Skeletal muscle satellite cell (primary cell): ENCODE measurements at regions not wholly inside any gene's neighbourhood (a gene's known extent, or its start where the extent isn't known, plus 50 kb on each side); places are given as distances from the start of the nearest gene placed in this dataset.
"Not testable (repeated sequence)": the region's sequence is repeated elsewhere in the genome, so short reads cannot be mapped to it uniquely, and the experiment has no call there.

Source experiments
- H3K27me3 ChIP-seq: 2 replicates; pipeline ENCODE4 v1.7.0; 2013; ENCODE audit warnings: low read length; ENCODE audit not compliant: control insufficient read depth, insufficient read depth
- H3K36me3 ChIP-seq: 2 replicates; pipeline ENCODE4 v1.7.0; 2013; ENCODE audit warnings: mild to moderate bottlenecking, control low read depth, low read length; ENCODE audit not compliant: insufficient read depth
- H3K4me1 ChIP-seq: 2 replicates; pipeline ENCODE4 v1.7.0; 2013; ENCODE audit warnings: low read length; ENCODE audit not compliant: control insufficient read depth, insufficient read depth
- H3K4me2 ChIP-seq: 2 replicates; pipeline ENCODE4 v1.7.0; 2013; ENCODE audit warnings: mild to moderate bottlenecking, low read length
- H3K4me3 ChIP-seq: 2 replicates; pipeline ENCODE4 v1.7.0; 2013; ENCODE audit warnings: low read length
- H3K9ac ChIP-seq: 2 replicates; pipeline ENCODE4 v1.7.0; 2013; ENCODE audit warnings: mild to moderate bottlenecking, low read depth, low read length, moderate library complexity
- H3K9me3 ChIP-seq: replicated peaks from 2 replicates; pipeline ENCODE4 v1.7.0; 2013; ENCODE audit warnings: mild to moderate bottlenecking, control low read depth, low read length

DNA sequence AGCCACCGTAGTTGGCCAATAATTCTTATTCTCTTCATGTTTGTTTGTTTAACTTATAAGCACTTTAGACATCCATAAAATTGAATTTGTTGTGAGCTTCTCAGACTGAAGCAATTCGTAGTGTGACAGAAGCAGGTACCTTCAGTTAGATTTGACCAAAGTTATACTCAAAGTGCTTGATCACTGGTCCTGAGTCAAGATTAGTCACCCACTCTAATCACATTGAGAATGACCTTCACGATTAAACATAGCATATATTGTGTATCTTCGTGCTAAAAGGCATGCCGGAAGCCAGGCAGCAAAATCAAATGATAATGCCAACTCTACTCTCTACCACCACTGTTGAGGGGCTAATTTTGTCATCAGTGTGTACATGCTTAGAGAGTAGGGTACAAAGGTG is 763.7 kb upstream of the MBL2 start:
- Histone ChIP-seq H3K9ac (no peak overlapping the region), H3K9me3 (peaks cover 3% of the 10 kb centered on the region), H3K4me1 (no peaks in the 10 kb centered on the region), H3K4me2 (no peak overlapping the region), H3K27me3 (no peaks in the 10 kb centered on the region), H3K4me3 (no peak overlapping the region), H3K36me3 (no peaks in the 10 kb centered on the region)

- no peak overlapping the region for H3K4me2 ChIP-seq
- H3K9ac ChIP-seq = no peak overlapping the region
Observed at GRCh38 chr10:53534428-53534827, 761.8 kb upstream of the MBL2 start.

GRCh38 chr10:53528974-53529373 is 756.4 kb upstream of the MBL2 start:
- Histone ChIP-seq H3K4me1 (no peaks in the 10 kb centered on the region), H3K36me3 (no peaks in the 10 kb centered on the region), H3K9ac (no peak overlapping the region), H3K4me3 (no peak overlapping the region), H3K9me3 (no peaks in the 10 kb centered on the region), H3K27me3 (no peaks in the 10 kb centered on the region), H3K4me2 (no peak overlapping the region)

More at GRCh38 chr10:53534428-53534827, 761.8 kb upstream of the MBL2 start:
- no peaks in the 10 kb centered on the region for H3K27me3 ChIP-seq
- no peaks in the 10 kb centered on the region for H3K4me1 ChIP-seq
- H3K9me3 ChIP-seq = peaks cover 3% of the 10 kb centered on the region
- no peaks in the 10 kb centered on the region for H3K36me3 ChIP-seq
- H3K4me3 ChIP-seq = no peak overlapping the region

DNA sequence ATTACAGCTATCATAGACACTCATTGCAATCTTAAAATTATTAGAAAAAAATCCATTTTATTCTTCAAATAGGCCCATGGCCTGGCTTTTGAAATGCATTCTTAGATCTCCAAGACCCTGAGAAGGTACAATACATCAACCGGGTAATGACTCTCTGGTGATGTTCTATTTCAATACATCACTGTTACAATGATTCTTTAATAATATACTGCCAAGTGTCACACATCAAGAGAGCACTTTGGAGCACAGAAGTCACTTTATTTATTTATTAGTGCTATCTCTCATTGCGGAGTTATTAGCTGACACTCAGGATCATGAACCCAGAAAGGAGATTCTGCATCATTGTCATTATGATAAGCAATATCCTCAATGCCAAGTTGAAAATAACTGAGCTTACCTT is 748.5 kb upstream of the MBL2 start:
- H3K36me3 ChIP-seq = no peaks in the 10 kb centered on the region
- no peak overlapping the region for H3K9ac ChIP-seq
- H3K9me3 ChIP-seq = peaks cover 4% of the 10 kb centered on the region
- no peak overlapping the region for H3K4me3 ChIP-seq
- no peaks in the 10 kb centered on the region for H3K4me1 ChIP-seq
- H3K27me3 ChIP-seq = no peaks in the 10 kb centered on the region
- H3K4me2 ChIP-seq = no peak overlapping the region

DNA sequence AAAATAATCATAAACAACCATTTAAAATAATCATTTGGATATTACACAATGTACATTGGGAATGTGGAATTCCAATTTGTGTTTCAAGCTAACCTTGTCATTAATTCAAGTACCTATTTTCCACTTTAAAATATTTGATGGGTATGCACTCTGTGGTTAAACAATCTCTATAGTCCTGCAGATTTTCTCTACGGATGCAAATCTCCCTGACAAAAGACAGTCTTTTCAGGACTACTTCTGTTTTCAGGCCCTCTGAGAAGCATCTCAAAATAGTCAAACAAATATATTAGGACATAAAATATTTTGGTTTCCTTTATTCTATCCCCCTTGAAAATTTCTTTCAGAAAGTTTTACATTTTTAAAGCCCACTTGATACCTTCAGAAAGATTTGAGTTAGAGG is 735.6 kb upstream of the MBL2 start:
- Histone ChIP-seq H3K4me3 (no peak overlapping the region), H3K4me1 (no peaks in the 10 kb centered on the region), H3K9ac (no peak overlapping the region), H3K4me2 (no peak overlapping the region), H3K36me3 (no peaks in the 10 kb centered on the region), H3K27me3 (no peaks in the 10 kb centered on the region), H3K9me3 (no peaks in the 10 kb centered on the region)

DNA sequence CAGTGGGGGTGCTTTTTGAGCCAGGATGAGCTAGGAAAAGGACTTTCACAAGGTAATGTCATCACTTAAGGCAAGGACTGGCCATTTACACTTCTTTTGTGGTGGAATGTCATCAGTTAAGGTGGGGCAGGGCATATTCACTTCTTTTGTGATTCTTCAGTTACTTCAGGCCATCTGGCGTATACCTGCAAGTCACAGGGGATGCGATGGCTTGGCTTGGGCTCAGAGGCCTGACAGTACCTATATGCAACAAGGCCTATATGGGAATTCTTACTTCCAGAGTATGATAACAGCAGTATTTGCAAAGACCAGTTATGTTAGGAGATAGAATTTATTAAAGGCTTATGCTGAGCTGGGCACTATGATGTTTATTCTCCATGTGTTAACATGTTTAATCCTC is 731.9 kb upstream of the MBL2 start:
- H3K9me3 ChIP-seq, H3K4me2 ChIP-seq, H3K9ac ChIP-seq, H3K36me3 ChIP-seq, H3K4me1 ChIP-seq, H3K4me3 ChIP-seq, H3K27me3 ChIP-seq: not testable (repeated sequence)

DNA sequence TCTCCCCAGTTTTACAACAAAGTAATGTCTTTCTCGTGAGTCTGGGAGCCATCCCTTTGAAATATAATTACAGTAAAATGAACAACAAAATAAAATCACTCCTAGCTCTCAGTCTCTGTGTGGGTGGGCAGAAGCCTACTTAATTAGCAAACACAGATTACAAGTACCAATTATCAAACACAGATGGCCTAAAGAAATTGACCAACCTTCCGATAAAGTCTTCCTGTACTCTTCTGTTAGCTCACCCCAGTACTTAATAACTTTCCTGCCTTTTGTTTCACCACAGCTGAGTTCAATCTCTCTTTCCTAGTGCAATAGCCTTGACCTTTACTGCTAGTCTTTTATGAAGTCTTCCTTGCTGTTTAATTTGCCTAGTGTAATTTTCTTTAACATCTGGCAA is 719.2 kb upstream of the MBL2 start:
- no peak overlapping the region for H3K4me2 ChIP-seq
- no peaks in the 10 kb centered on the region for H3K36me3 ChIP-seq
- no peaks in the 10 kb centered on the region for H3K27me3 ChIP-seq
- H3K9ac ChIP-seq = no peak overlapping the region
- H3K4me3 ChIP-seq = no peak overlapping the region
- H3K9me3 ChIP-seq = no peaks in the 10 kb centered on the region
- H3K4me1 ChIP-seq = no peaks in the 10 kb centered on the region

- Histone ChIP-seq H3K36me3 (no peaks in the 10 kb centered on the region), H3K9me3 (no peaks in the 10 kb centered on the region), H3K4me2 (no peak overlapping the region), H3K4me1 (no peaks in the 10 kb centered on the region), H3K27me3 (no peaks in the 10 kb centered on the region), H3K4me3 (no peak overlapping the region), H3K9ac (no peak overlapping the region)
Observed at GRCh38 chr10:53490553-53490952, 718.0 kb upstream of the MBL2 start.

DNA sequence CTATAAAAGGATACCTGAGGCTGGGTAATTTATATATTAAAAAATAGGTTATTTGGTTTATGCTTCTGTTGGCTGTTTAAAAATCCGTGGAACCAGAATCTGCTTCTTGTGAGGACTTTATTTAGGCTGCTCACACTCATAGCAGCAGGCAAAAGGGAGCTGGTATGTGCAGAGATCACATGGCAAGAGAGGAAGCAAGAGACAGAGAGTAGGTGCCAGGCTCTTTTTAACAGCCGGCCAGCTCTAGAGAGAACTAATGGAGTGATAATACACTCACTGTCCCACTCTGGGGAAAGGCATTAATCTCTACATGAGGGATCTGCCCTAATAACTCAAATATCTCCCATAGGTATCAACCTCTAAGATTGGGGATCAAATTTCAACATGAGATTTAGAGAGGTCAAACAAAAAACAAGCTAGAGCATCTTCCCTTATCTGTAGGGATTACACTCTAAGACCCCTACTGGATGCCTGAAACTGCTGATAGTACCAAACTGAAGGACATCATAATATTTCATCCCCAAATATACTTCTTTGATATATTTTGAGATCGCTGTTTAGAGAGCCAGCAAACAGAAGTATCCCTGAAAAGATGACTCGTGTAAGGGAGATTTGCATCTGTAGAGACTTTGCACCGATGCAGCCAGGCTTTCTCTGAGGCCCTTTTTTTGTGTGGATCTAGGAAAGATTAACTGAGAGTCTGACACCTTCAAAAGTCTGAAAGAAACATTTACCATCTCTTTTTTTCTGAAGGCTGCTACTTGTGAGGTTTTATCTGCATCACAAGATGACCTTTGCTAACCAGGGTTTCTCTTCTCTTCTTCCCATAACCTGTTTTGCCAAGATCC is 717.0 kb upstream of the MBL2 start:
- H3K4me3 ChIP-seq = no peak overlapping the region
- no peak overlapping the region for H3K9ac ChIP-seq
- H3K4me2 ChIP-seq = no peak overlapping the region
- H3K36me3 ChIP-seq = no peaks in the 10 kb centered on the region
- H3K4me1 ChIP-seq = no peaks in the 10 kb centered on the region
- H3K9me3 ChIP-seq = no peaks in the 10 kb centered on the region
- H3K27me3 ChIP-seq = no peaks in the 10 kb centered on the region

- H3K36me3 ChIP-seq = no peaks in the 10 kb centered on the region
- no peak overlapping the region for H3K4me3 ChIP-seq
- H3K4me1 ChIP-seq = no peaks in the 10 kb centered on the region
- H3K27me3 ChIP-seq = no peaks in the 10 kb centered on the region
- no peaks in the 10 kb centered on the region for H3K9me3 ChIP-seq
- no peak overlapping the region for H3K4me2 ChIP-seq
- no peak overlapping the region for H3K9ac ChIP-seq
Observed at GRCh38 chr10:53487019-53487983, 714.7 kb upstream of the MBL2 start.

- H3K4me1 ChIP-seq, H3K4me3 ChIP-seq, H3K27me3 ChIP-seq, H3K4me2 ChIP-seq, H3K9me3 ChIP-seq, H3K36me3 ChIP-seq, H3K9ac ChIP-seq: not testable (repeated sequence)
Observed at GRCh38 chr10:53485422-53485821, 712.8 kb upstream of the MBL2 start.
